H9 (cell line): ENCODE measurements at regions not wholly inside any gene's neighbourhood (a gene's known extent, or its start where the extent isn't known, plus 50 kb on each side); places are given as distances from the start of the nearest gene placed in this dataset.
A peak's percentile ranks its signal among the peaks of the same experiment; 100 is the strongest.

ENCODE experiments used
- DNase-seq: peaks from one replicate; pipeline ENCODE4 v3.0.0-alpha.2; 2017
- H2AFZ ChIP-seq: one replicate; pipeline ENCODE4 v1.6.1; 2013; ENCODE audit warnings: mild to moderate bottlenecking, low read length, control low read depth, moderate library complexity
- H2AK5ac ChIP-seq: 2 replicates; pipeline ENCODE4 v1.6.1; 2013; ENCODE audit warnings: low read length, control low read depth, mixed read lengths; ENCODE audit not compliant: insufficient read length
- H2BK120ac ChIP-seq: one replicate; pipeline ENCODE4 v1.6.1; 2013; ENCODE audit warnings: low read depth, mild to moderate bottlenecking, low read length, control low read depth, inconsistent platforms; ENCODE audit not compliant: poor library complexity, severe bottlenecking
- H2BK12ac ChIP-seq: 2 replicates; pipeline ENCODE4 v1.6.1; 2013; ENCODE audit warnings: low read length, control low read depth, mixed read lengths, low read depth; ENCODE audit not compliant: insufficient read length
- H2BK15ac ChIP-seq: 2 replicates; pipeline ENCODE4 v1.6.1; 2013; ENCODE audit warnings: low read depth, low read length, control low read depth
- H2BK20ac ChIP-seq: one replicate; pipeline ENCODE4 v1.6.1; 2013; ENCODE audit warnings: low read depth, mild to moderate bottlenecking, low read length, control low read depth, inconsistent platforms; ENCODE audit not compliant: poor library complexity, severe bottlenecking
- H2BK5ac ChIP-seq: 2 replicates; pipeline ENCODE4 v1.6.1; 2013; ENCODE audit warnings: low read length, control low read depth, mixed read lengths; ENCODE audit not compliant: insufficient read length
- H3K14ac ChIP-seq: 2 replicates; pipeline ENCODE4 v1.6.1; 2013; ENCODE audit warnings: low read length, control low read depth; ENCODE audit not compliant: insufficient read depth
- H3K18ac ChIP-seq: 2 replicates; pipeline ENCODE4 v1.6.1; 2013; ENCODE audit warnings: low read depth, mild to moderate bottlenecking, mixed read lengths, low read length, control low read depth; ENCODE audit not compliant: insufficient read length
- H3K23ac ChIP-seq: 2 replicates; pipeline ENCODE4 v1.6.1; 2013; ENCODE audit warnings: low read length, control low read depth, mixed read lengths, low read depth; ENCODE audit not compliant: insufficient read length
- H3K23me2 ChIP-seq: 2 replicates; pipeline ENCODE4 v1.6.1; 2013; ENCODE audit warnings: low read depth, mild to moderate bottlenecking, mixed read lengths, low read length, control low read depth; ENCODE audit not compliant: insufficient read length, poor library complexity, severe bottlenecking
- H3K27ac ChIP-seq: 2 replicates; pipeline ENCODE4 v1.5.1; 2013; ENCODE audit warnings: low read length, control low read depth, mixed read lengths, low read depth; ENCODE audit not compliant: insufficient read length
- H3K27me3 ChIP-seq: 2 replicates; pipeline ENCODE4 v1.6.1; 2013; ENCODE audit warnings: low read length, control low read depth, inconsistent platforms; ENCODE audit not compliant: insufficient read depth
- H3K4ac ChIP-seq: 2 replicates; pipeline ENCODE4 v1.6.1; 2013; ENCODE audit warnings: low read depth, mild to moderate bottlenecking, control low read depth, inconsistent platforms, low read length, moderate library complexity
- H3K4me1 ChIP-seq: 2 replicates; pipeline ENCODE4 v1.6.1; 2013; ENCODE audit warnings: low read length, control low read depth, inconsistent platforms; ENCODE audit not compliant: insufficient read depth
- H3K4me2 ChIP-seq: 2 replicates; pipeline ENCODE4 v1.6.1; 2013; ENCODE audit warnings: low read length, control low read depth, mixed read lengths; ENCODE audit not compliant: insufficient read length, insufficient read depth
- H3K56ac ChIP-seq: 2 replicates; pipeline ENCODE4 v1.6.1; 2013; ENCODE audit warnings: low read depth, mild to moderate bottlenecking, mixed read lengths, low read length, control low read depth; ENCODE audit not compliant: insufficient read length
- H3K79me1 ChIP-seq: 2 replicates; pipeline ENCODE4 v1.6.1; 2013; ENCODE audit warnings: low read depth, mild to moderate bottlenecking, moderate library complexity, low read length, control low read depth, inconsistent platforms; ENCODE audit not compliant: insufficient read depth, poor library complexity, severe bottlenecking
- H3K79me2 ChIP-seq: 2 replicates; pipeline ENCODE4 v1.6.1; 2013; ENCODE audit warnings: low read length, control low read depth, inconsistent platforms; ENCODE audit not compliant: insufficient read depth
- H3K9ac ChIP-seq: 2 replicates; pipeline ENCODE4 v1.6.1; 2013; ENCODE audit warnings: low read length, control low read depth, mixed read lengths; ENCODE audit not compliant: insufficient read length; ENCODE audit errors: extremely low read depth
- H3K9me3 ChIP-seq: one replicate; pipeline ENCODE4 v1.6.1; 2013; ENCODE audit warnings: low read depth, low read length, inconsistent platforms; ENCODE audit not compliant: control insufficient read depth
- H3T11ph ChIP-seq: one replicate; pipeline ENCODE4 v1.6.1; 2013; ENCODE audit warnings: mild to moderate bottlenecking, low read length, control low read depth, inconsistent platforms
- H4K20me1 ChIP-seq: one replicate; pipeline ENCODE4 v1.6.1; 2013; ENCODE audit not compliant: control insufficient read depth, insufficient read length, insufficient read depth
- H4K5ac ChIP-seq: 2 replicates; pipeline ENCODE4 v1.6.1; 2013; ENCODE audit warnings: low read depth, mild to moderate bottlenecking, mixed read lengths, low read length, control low read depth; ENCODE audit not compliant: insufficient read length
- H4K8ac ChIP-seq: replicated peaks from 2 replicates; pipeline ENCODE4 v1.6.1; 2013; ENCODE audit warnings: low read length, control low read depth, mixed read lengths, low read depth; ENCODE audit not compliant: insufficient read length
- H4K91ac ChIP-seq: 2 replicates; pipeline ENCODE4 v1.6.1; 2013; ENCODE audit warnings: low read depth, mild to moderate bottlenecking, moderate library complexity, mixed read lengths, low read length, control low read depth; ENCODE audit not compliant: insufficient read length
- H3K27ac Mint-ChIP-seq, 3 experiments: 2 replicates in 2 of 3; 3 replicates in 1 of 3; pipeline ENCODE4 v1.8.0; 2020 to 2021; ENCODE audit warnings: mixed read lengths in 3 of 3, mild to moderate bottlenecking in 1 of 3, moderate library complexity in 1 of 3
- H3K27me3 Mint-ChIP-seq: 2 replicates; pipeline ENCODE4 v1.8.0; 2021; ENCODE audit warnings: low read depth, mild to moderate bottlenecking, moderate library complexity, mixed read lengths
- H3K36me3 Mint-ChIP-seq, 3 experiments: 2 replicates in 2 of 3; 3 replicates in 1 of 3; pipeline ENCODE4 v1.8.0; 2020 to 2021; ENCODE audit warnings: low read depth in 3 of 3, mixed read lengths in 3 of 3; ENCODE audit not compliant: insufficient read depth in 1 of 3
- H3K4me1 Mint-ChIP-seq, 2 experiments: 2 replicates each; pipeline ENCODE4 v1.8.0; 2020; ENCODE audit warnings: mixed read lengths in 2 of 2
- H3K4me3 Mint-ChIP-seq, 2 experiments: 2 replicates in 1 of 2; 3 replicates in 1 of 2; pipeline ENCODE4 v1.8.0; 2020 to 2021; ENCODE audit warnings: mild to moderate bottlenecking in 2 of 2, mixed read lengths in 2 of 2, moderate library complexity in 1 of 2
- H3K9me3 Mint-ChIP-seq, 2 experiments: 2 replicates in 1 of 2; 3 replicates in 1 of 2; pipeline ENCODE4 v1.8.0; 2020; ENCODE audit warnings: mild to moderate bottlenecking in 2 of 2, mixed read lengths in 2 of 2, moderate library complexity in 1 of 2
- CTCF ChIP-seq: fragments of 200-600 bp; sonication (generic); conservative IDR thresholded peaks from 3 replicates; pipeline ENCODE4 v1.8.0; 2021; ENCODE audit warnings: antibody characterized with exemption, mild to moderate bottlenecking
- WGBS: extraction: QIAGEN DNeasy Blood & Tissue Kit; methylation state at CpG from one replicate; pipeline ENCODE4 v1.1.7; 2013; ENCODE audit warnings: missing lambda C conversion rate, low lambda C conversion rate, mixed read lengths; ENCODE audit not compliant: insufficient read length; ENCODE audit errors: extremely low coverage; 5-methylcytosine and 5-hydroxymethylcytosine counted together

GRCh38 chr12:83818881-83819280 is 1093.7 kb downstream of the SLC6A15 start:
- Histone ChIP-seq H3K9ac (no peak overlapping the region), H4K20me1 (no peaks in the 10 kb centered on the region), H2BK20ac (no peak overlapping the region), H4K8ac (no peak overlapping the region), H4K91ac (no peak overlapping the region), H3K79me2 (no peaks in the 10 kb centered on the region), H2BK5ac (no peak overlapping the region), H3K9me3 (no peaks in the 10 kb centered on the region), H3K18ac (no peak overlapping the region), H3K4me1 (no peaks in the 10 kb centered on the region), H3K79me1 (no peaks in the 10 kb centered on the region), H2BK120ac (no peak overlapping the region), H3K27me3 (no peaks in the 10 kb centered on the region), H2AK5ac (no peak overlapping the region), H2BK15ac (no peak overlapping the region), H3K4me2 (no peak overlapping the region), H3K14ac (no peak overlapping the region), H3K56ac (no peak overlapping the region), H2AFZ (no peak overlapping the region), H3K23ac (no peak overlapping the region), H4K5ac (no peak overlapping the region), H3K23me2 (no peaks in the 10 kb centered on the region), H3T11ph (no peak overlapping the region), H3K4ac (no peak overlapping the region), H3K27ac (no peak overlapping the region), H2BK12ac (no peak overlapping the region)
- Mint-ChIP-seq H3K27me3 (no peaks in the 10 kb centered on the region), H3K4me3 (no peak overlapping the region), H3K9me3 (peaks cover 2 to 3% of the 10 kb centered on the region in 2 experiments; a peak in 4 of 5 replicates), H3K4me1 (peaks cover 6 to 8% of the 10 kb centered on the region in 2 experiments; a peak in 3 of 4 replicates), H3K27ac (peak overlapping the region in 1 of 3 experiments; percentile 3; a peak in 1 of 7 replicates), H3K36me3 (peaks cover 2 to 3% (median 3%) of the 10 kb centered on the region in 3 experiments; a peak in 6 of 7 replicates)
- DNase-seq, result no peak
- no CpG with 5 or more reads among the region's 1 CpG for WGBS
- TF ChIP-seq CTCF, result no peak
